Prostate gland (tissue), 2 donors: ENCODE measurements at regions not wholly inside any gene's neighbourhood (a gene's known extent, or its start where the extent isn't known, plus 50 kb on each side); places are given as distances from the start of the nearest gene placed in this dataset.

Experiments
- DNase-seq: peaks from one replicate; pipeline ENCODE4 v3.0.0-alpha.2; 2019; ENCODE audit warnings: low spot score
- H3K27ac ChIP-seq, 2 donors: fragments of 200-600 bp; sonication (generic); 2 replicates each; pipeline ENCODE4 v1.5.1; 2017 to 2019
- H3K27me3 ChIP-seq: fragments of 200-600 bp; sonication (generic); replicated peaks from 2 replicates; pipeline ENCODE4 v1.5.1; 2019; ENCODE audit not compliant: insufficient read depth
- H3K36me3 ChIP-seq, 2 donors: fragments of 200-600 bp; sonication (generic); 1 replicate in 1 of 2; 2 replicates in 1 of 2; pipeline versions ENCODE4 v1.5.1 to v1.8.1; 2017 to 2019
- H3K4me1 ChIP-seq: fragments of 200-600 bp; sonication (generic); replicated peaks from 2 replicates; pipeline ENCODE4 v1.5.1; 2019
- H3K4me3 ChIP-seq, 2 donors: fragments of 200-600 bp; sonication (generic); 2 replicates each; pipeline ENCODE4 v1.5.1; 2017 to 2019
- H3K9me3 ChIP-seq: fragments of 200-600 bp; sonication (generic); 2 replicates; pipeline ENCODE4 v1.5.1; 2017
- CTCF ChIP-seq, 4 experiments: fragments of 200-600 bp in 2 of 4; fragments of 450-650 bp in 2 of 4; sonication (generic) in 2 of 4; IDR thresholded peaks; 1 replicate in 3 of 4; 2 replicates in 1 of 4; pipeline ENCODE4 v1.5.1; 2016 to 2019; ENCODE audit warnings: antibody characterized with exemption in 4 of 4, mild to moderate bottlenecking in 2 of 4, moderate library complexity in 2 of 4
- POLR2A ChIP-seq: fragments of 450-650 bp; IDR thresholded peaks from one replicate; pipeline ENCODE4 v1.6.1; 2016; ENCODE audit warnings: antibody characterized with exemption, mild to moderate bottlenecking
- POLR2AphosphoS5 ChIP-seq: sonication (generic); formaldehyde crosslinking; IDR thresholded peaks from one replicate; pipeline ENCODE4 v1.6.1; 2017; ENCODE audit warnings: antibody characterized with exemption
- WGBS: methylation state at CpG from one replicate; pipeline ENCODE4 v1.1.5; 2018; 5-methylcytosine and 5-hydroxymethylcytosine counted together
- intact Hi-C: fragments of 100-400 bp; cut with DNase I; formaldehyde crosslinking; loops from one replicate; pipeline ENCODE4 v1.14.2; 2022

- H3K27me3 ChIP-seq, result no peaks in the 10 kb centered on the region
- TF ChIP-seq POLR2A, result no peak
- no peak for TF ChIP-seq POLR2AphosphoS5
- TF ChIP-seq CTCF (IDR thresholded peaks at IDR 0.05), result no peak
- no peak for DNase-seq
- no peak overlapping the region for H3K4me3 ChIP-seq
- H3K9me3 ChIP-seq, result no peaks in the 10 kb centered on the region
- 93% methylated on average over 4 of the region's 4 CpGs for WGBS
- no peaks in the 10 kb centered on the region for H3K36me3 ChIP-seq
- no peak overlapping the region for H3K27ac ChIP-seq
- H3K4me1 ChIP-seq, result no peaks in the 10 kb centered on the region
- intact Hi-C loops, result no loop called here
These were observed 154.4 kb upstream of the PREP start for GRCh38 chr6:105557291-105557690.

GRCh38 chr6:105553171-105553570 is 150.3 kb upstream of the PREP start:
- TF ChIP-seq POLR2A (no peak), CTCF (IDR thresholded peaks at IDR 0.05) (no peak), POLR2AphosphoS5 (peak; percentile 81)
- no peak overlapping the region for H3K27ac ChIP-seq
- no peak overlapping the region for H3K4me3 ChIP-seq
- 57% methylated on average over 6 of the region's 6 CpGs for WGBS
- no peaks in the 10 kb centered on the region for H3K27me3 ChIP-seq
- H3K36me3 ChIP-seq, result no peaks in the 10 kb centered on the region
- peak; percentile 43 for DNase-seq
- H3K9me3 ChIP-seq, result no peaks in the 10 kb centered on the region
- no peaks in the 10 kb centered on the region for H3K4me1 ChIP-seq
- intact Hi-C loops, result no loop called here

GRCh38 chr6:105550955-105551620 is 148.2 kb upstream of the PREP start:
- Histone ChIP-seq H3K36me3 (no peaks in the 10 kb centered on the region), H3K4me1 (no peaks in the 10 kb centered on the region), H3K27ac (no peak overlapping the region), H3K9me3 (no peaks in the 10 kb centered on the region), H3K27me3 (no peaks in the 10 kb centered on the region), H3K4me3 (no peak overlapping the region)
- TF ChIP-seq POLR2AphosphoS5, result no peak
- no peak for TF ChIP-seq CTCF (IDR thresholded peaks at IDR 0.05)
- TF ChIP-seq POLR2A, result no peak
- DNase-seq, result no peak
- intact Hi-C loops, result no loop called here
- 80% methylated on average over 5 of the region's 5 CpGs for WGBS

GRCh38 chr6:105546754-105547153 is 143.9 kb upstream of the PREP start:
- Histone ChIP-seq H3K4me1 (no peaks in the 10 kb centered on the region), H3K27me3 (no peaks in the 10 kb centered on the region), H3K4me3 (no peak overlapping the region), H3K36me3 (no peaks in the 10 kb centered on the region), H3K27ac (no peak overlapping the region), H3K9me3 (no peaks in the 10 kb centered on the region)
- DNase-seq, result no peak
- WGBS, result 78% methylated on average over 2 of the region's 2 CpGs
- no peak for TF ChIP-seq POLR2AphosphoS5
- TF ChIP-seq POLR2A, result no peak
- TF ChIP-seq CTCF (IDR thresholded peaks at IDR 0.05), result no peak
- intact Hi-C loops, result no loop called here

- 79% methylated on average over 11 of the region's 11 CpGs for WGBS
- Histone ChIP-seq H3K27ac (no peak overlapping the region), H3K9me3 (no peaks in the 10 kb centered on the region)
These were observed 143.3 kb upstream of the PREP start for GRCh38 chr6:105545947-105546731.

More at GRCh38 chr6:105545947-105546731, 143.3 kb upstream of the PREP start:
- Histone ChIP-seq H3K4me1 (no peaks in the 10 kb centered on the region), H3K36me3 (no peaks in the 10 kb centered on the region), H3K4me3 (no peak overlapping the region), H3K27me3 (no peaks in the 10 kb centered on the region)
- TF ChIP-seq POLR2AphosphoS5, result no peak
- DNase-seq, result no peak
- intact Hi-C loops, result no loop called here
